ENCODE measurements at regions not wholly inside any gene's neighbourhood (a gene's known extent, or its start where the extent isn't known, plus 50 kb on each side); places are given as distances from the start of the nearest gene placed in this dataset.
A peak's percentile ranks its signal among the peaks of the same experiment; 100 is the strongest.
"Not testable (repeated sequence)": the region's sequence is repeated elsewhere in the genome, so short reads cannot be mapped to it uniquely, and the experiment has no call there.

GRCh38 chr4:135605076-135605475 lies 1403.5 kb upstream of the PABPC4L start:
- DNase-seq, result no peak

- no peak for DNase-seq
Measured at GRCh38 chr4:135604531-135604930, 1402.9 kb upstream of the PABPC4L start.

GRCh38 chr4:135601351-135601750 lies 1399.8 kb upstream of the PABPC4L start:
- DNase-seq, result no peak

GRCh38 chr4:135598151-135598550 lies 1396.6 kb upstream of the PABPC4L start:
- DNase-seq, result peak; percentile 30

- no peak for DNase-seq
Measured at GRCh38 chr4:135594521-135594920, 1392.9 kb upstream of the PABPC4L start.

GRCh38 chr4:135575041-135575440 lies 1373.5 kb upstream of the PABPC4L start:
- DNase-seq, result no peak

- no peak for DNase-seq
Measured at GRCh38 chr4:135573251-135573650, 1371.7 kb upstream of the PABPC4L start.

GRCh38 chr4:135564090-135564489 lies 1362.5 kb upstream of the PABPC4L start:
- DNase-seq, result no peak

GRCh38 chr4:135553213-135553612 lies 1351.6 kb upstream of the PABPC4L start:
- DNase-seq, result no peak

GRCh38 chr4:135552131-135552530 lies 1350.5 kb upstream of the PABPC4L start:
- DNase-seq, result no peak

GRCh38 chr4:135548711-135549110 lies 1347.1 kb upstream of the PABPC4L start:
- DNase-seq, result no peak

- no peak for DNase-seq
Measured at GRCh38 chr4:135545616-135546317, 1344.2 kb upstream of the PABPC4L start.

- DNase-seq, result no peak
Measured at GRCh38 chr4:135538698-135539097, 1337.1 kb upstream of the PABPC4L start.

- DNase-seq, result no peak
Measured at GRCh38 chr4:135533053-135533452, 1331.5 kb upstream of the PABPC4L start.

GRCh38 chr4:135532132-135532531 lies 1330.5 kb upstream of the PABPC4L start:
- no peak for DNase-seq

GRCh38 chr4:135515295-135515694 lies 1313.7 kb upstream of the PABPC4L start:
- no peak for DNase-seq

GRCh38 chr4:135510582-135510981 lies 1309.0 kb upstream of the PABPC4L start:
- no peak for DNase-seq

- DNase-seq, result no peak
Measured at GRCh38 chr4:135508006-135508714, 1306.6 kb upstream of the PABPC4L start.

- DNase-seq, result no peak
Measured at GRCh38 chr4:135497563-135498152, 1296.1 kb upstream of the PABPC4L start.

GRCh38 chr4:135492439-135492838 lies 1290.8 kb upstream of the PABPC4L start:
- DNase-seq, result peak; percentile 47

- no peak for DNase-seq
Measured at GRCh38 chr4:135485371-135485770, 1283.8 kb upstream of the PABPC4L start.

GRCh38 chr4:135476272-135476671 lies 1274.7 kb upstream of the PABPC4L start:
- DNase-seq, result no peak

GRCh38 chr4:135464311-135464710 lies 1262.7 kb upstream of the PABPC4L start:
- DNase-seq, result no peak

- not testable (repeated sequence) for DNase-seq
Measured at GRCh38 chr4:135447598-135447997, 1246.0 kb upstream of the PABPC4L start.
